ENCODE measurements at regions not wholly inside any gene's neighbourhood (a gene's known extent, or its start where the extent isn't known, plus 50 kb on each side); places are given as distances from the start of the nearest gene placed in this dataset.
"Not testable (repeated sequence)": the region's sequence is repeated elsewhere in the genome, so short reads cannot be mapped to it uniquely, and the experiment has no call there.

- not testable (repeated sequence) for TF ChIP-seq EP300, POLR2AphosphoS5, POLR2A (IDR thresholded peaks at IDR 0.05)
- TF ChIP-seq, protein P1, sequence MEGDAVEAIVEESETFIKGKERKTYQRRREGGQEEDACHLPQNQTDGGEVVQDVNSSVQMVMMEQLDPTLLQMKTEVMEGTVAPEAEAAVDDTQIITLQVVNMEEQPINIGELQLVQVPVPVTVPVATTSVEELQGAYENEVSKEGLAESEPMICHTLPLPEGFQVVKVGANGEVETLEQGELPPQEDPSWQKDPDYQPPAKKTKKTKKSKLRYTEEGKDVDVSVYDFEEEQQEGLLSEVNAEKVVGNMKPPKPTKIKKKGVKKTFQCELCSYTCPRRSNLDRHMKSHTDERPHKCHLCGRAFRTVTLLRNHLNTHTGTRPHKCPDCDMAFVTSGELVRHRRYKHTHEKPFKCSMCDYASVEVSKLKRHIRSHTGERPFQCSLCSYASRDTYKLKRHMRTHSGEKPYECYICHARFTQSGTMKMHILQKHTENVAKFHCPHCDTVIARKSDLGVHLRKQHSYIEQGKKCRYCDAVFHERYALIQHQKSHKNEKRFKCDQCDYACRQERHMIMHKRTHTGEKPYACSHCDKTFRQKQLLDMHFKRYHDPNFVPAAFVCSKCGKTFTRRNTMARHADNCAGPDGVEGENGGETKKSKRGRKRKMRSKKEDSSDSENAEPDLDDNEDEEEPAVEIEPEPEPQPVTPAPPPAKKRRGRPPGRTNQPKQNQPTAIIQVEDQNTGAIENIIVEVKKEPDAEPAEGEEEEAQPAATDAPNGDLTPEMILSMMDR (IDR thresholded peaks at IDR 0.05), result not testable (repeated sequence)
Observed at GRCh38 chr14:41518030-41518429, 88.6 kb upstream of the LRFN5 start.
